NCI-H69 (cell line): ENCODE measurements at regions not wholly inside any gene's neighbourhood (a gene's known extent, or its start where the extent isn't known, plus 50 kb on each side); places are given as distances from the start of the nearest gene placed in this dataset.

Experiments used
- DNase-seq: peaks from one replicate; lab custom pipeline; 2025; lab: John Stamatoyannopoulos, UW

GRCh38 chr14:39868251-39868650 lies 436.0 kb upstream of the FBXO33 start:
- no peak for DNase-seq

DNA sequence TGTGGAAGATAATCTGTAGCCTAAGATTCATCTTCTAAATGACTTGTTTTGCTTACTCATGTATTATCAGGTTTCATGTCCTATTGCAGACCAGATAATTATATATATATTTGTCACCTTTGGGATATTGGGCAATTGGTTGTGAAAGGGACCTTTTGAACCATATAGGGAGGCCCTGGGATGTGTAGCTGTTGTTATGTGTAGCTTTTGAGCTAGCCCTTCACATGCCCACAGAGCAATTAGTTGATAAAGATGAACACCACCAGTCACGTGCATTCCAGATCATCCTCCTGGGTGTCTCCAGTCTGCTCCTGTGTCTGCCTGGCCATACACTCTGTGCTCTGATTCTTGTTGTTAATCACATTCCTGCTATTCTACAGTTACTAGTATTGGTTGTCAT lies 431.2 kb upstream of the FBXO33 start:
- DNase-seq = no peak

DNA sequence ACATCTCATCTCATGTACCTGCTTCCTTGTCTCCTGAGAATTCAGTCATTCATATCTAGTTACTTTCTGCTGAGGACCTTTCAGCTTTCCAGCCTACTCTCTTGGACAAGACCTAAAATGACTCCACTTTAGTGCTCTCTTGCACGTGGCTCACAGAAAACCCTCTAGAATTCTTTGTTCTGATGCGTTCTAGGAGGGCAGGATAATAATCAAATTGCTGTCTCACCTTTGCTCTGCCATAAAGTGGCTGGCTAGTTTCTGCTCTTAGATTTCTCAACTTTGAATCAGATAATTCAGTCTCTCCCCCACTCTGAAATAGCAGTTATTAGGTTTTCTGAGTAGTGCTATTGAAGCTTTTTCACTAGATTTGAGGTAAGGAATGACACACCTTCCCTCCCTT lies 429.5 kb upstream of the FBXO33 start:
- no peak for DNase-seq

- peak; percentile 12 for DNase-seq
These were observed 429.0 kb upstream of the FBXO33 start for GRCh38 chr14:39861229-39861600.

- no peak for DNase-seq
These were observed 428.5 kb upstream of the FBXO33 start for GRCh38 chr14:39860596-39861228.

- DNase-seq = no peak
These were observed 427.1 kb upstream of the FBXO33 start for GRCh38 chr14:39859314-39859713.

DNA sequence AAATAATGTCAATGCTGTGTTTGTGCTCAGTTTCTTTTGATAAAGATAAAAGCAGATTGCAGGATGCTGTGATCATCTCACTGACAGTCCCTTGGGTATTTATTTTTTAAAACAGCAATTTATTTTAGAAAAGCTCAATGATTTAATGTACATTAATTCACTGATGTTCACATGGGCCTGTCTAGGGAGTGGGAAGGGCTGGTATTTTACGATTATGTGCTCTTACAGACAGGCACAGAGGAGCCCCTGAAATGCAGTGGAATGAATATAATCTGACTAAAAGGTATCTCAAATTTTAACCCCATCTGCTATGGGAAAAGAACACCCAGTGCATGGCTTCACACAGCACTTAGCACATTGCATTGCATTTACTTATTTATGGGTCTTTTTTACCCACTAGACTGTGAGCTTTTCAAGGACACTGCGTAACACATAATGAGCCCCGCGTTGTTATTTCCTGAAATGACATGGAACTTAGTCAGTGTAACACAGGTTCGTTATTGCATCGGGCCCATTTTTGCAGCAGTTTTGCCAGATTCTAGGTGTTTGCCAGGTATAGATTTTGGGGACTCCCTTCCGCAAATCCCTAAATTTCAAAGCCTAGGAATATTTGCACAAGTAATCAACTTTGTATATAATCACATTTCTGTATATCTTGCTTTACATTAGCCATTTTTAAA lies 425.3 kb upstream of the FBXO33 start:
- peak; percentile 21 for DNase-seq

GRCh38 chr14:39853441-39853840 lies 421.2 kb upstream of the FBXO33 start:
- DNase-seq = peak; percentile 88

GRCh38 chr14:39851202-39851601 lies 419.0 kb upstream of the FBXO33 start:
- no peak for DNase-seq

GRCh38 chr14:39847852-39848251 lies 415.6 kb upstream of the FBXO33 start:
- no peak for DNase-seq

- DNase-seq = no peak
These were observed 415.0 kb upstream of the FBXO33 start for GRCh38 chr14:39847194-39847593.

- DNase-seq = peak; percentile 66
These were observed 411.6 kb upstream of the FBXO33 start for GRCh38 chr14:39843881-39844280.

- no peak for DNase-seq
These were observed 408.9 kb upstream of the FBXO33 start for GRCh38 chr14:39841088-39841487.

- DNase-seq = no peak
These were observed 395.8 kb upstream of the FBXO33 start for GRCh38 chr14:39827901-39828655.

DNA sequence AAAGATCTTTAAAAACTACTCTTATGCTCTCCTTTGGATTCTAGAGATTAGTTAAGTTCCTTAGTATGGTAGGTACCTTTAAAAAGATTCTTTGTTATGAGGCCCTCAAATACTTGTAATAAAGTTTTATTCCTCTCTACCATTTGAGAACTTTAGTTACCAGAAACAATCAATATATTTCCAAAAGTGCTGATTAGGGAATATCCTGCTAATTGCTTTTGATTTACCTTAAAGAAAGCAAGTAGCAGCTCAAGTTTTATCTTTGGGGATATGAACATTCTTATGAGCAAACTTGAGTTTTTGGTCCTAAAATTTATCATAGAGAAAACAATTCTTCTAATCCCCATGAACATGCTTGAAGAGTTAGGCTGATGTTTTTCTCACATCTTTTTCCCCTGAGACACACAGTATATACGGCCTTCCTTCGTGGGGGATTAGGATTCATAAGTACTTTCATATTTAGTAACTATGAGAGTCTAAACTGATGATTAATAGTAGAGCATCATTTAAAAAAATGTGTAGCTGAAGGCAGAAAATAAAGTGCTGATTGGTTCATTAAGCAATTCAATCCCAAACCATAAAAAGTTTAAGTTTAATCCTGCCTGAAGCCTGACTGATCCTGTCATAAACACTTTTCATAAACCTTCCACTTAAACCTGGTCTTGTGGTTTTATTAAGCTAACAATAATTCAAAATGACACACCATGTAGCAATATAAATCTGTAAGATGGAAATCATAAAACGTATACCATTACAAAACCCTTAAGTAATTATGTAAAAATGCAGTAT lies 380.5 kb upstream of the FBXO33 start:
- DNase-seq = no peak

- no peak for DNase-seq
These were observed 375.0 kb upstream of the FBXO33 start for GRCh38 chr14:39807271-39807670.

DNA sequence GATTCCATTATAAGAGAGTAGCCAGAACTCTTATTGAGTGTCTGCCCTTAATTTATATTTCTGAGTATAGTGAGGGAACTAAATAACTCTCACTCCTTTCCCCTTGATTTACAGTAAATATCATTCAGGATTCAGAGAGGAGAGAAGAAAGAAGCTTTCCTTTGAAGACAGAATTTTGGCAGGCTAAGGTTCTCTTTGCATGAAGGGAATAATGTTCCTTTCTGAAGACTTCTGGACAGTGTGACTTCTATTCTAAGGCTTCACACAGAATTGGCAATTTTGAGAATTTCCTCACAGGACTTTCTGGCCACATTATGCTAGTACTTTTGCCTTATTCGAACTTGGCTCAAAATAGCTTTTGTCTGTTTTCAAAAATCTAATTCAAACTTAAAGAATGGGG lies 352.2 kb upstream of the FBXO33 start:
- no peak for DNase-seq

- no peak for DNase-seq
These were observed 349.2 kb upstream of the FBXO33 start for GRCh38 chr14:39781466-39781865.

DNA sequence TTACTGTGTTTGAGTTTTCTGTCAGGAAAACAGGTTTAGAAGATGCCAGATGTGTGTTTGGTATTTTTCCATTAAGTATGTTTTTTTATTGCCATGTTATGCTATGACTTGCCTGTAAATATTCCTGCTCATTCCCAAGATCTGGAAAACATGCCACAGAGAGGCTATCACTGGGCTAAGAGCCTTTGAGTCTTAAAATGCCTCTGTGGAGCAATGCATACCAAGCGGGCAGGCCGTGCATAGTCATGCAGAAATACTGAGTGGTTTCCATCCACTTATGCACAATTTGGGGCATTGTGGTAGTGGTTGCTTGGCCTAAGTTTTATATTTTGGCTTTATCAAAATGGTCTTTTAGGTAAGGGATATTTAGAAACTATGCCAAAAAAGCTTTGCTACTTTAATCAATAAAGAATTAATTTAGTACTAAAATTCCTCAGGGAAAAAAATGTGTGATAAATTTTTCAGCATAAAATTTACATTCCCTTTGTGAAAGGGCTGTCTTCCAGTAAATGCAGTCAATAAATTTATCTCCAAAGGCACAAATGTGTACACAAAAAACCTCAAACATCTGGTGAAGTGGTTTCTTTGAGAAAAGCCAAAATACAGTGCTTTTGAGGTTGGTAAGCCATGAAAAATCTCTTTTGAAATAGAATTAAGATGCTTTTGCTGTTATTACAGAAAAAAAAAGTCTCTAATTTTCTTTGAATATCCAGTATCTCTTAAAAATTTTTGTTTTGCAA lies 341.3 kb upstream of the FBXO33 start:
- DNase-seq = no peak

DNA sequence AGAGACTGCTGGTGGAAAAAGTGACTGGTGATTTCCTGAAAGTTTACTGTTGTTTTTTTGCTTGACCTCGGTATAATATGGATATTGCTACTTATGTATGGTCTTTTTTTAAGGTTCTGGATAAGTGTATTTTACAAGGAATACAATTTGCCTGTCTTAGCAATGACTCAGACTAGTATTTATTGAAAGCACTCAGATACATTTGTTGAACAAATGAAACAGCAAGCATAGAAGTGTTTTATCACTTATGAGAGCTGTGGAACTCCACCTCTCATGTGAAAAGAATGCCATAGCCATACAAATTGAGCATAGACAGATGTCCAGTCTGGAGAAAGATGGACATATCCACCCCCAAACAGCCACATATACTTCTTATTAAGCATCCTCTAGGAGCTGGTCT lies 340.4 kb upstream of the FBXO33 start:
- no peak for DNase-seq

GRCh38 chr14:39768589-39768988 lies 336.4 kb upstream of the FBXO33 start:
- DNase-seq = no peak
